Liver (tissue), 3 donors: ENCODE measurements at regions not wholly inside any gene's neighbourhood (a gene's known extent, or its start where the extent isn't known, plus 50 kb on each side); places are given as distances from the start of the nearest gene placed in this dataset.

Source experiments
- EGR1 ChIP-seq, 2 donors: IDR thresholded peaks; 2 replicates each; pipeline ENCODE4 v1.6.1; 2016 to 2018; ENCODE audit warnings: antibody characterized with exemption in 2 of 2, low read depth in 2 of 2
- YY1 ChIP-seq: IDR thresholded peaks from 2 replicates; pipeline ENCODE4 v1.6.1; 2016; ENCODE audit warnings: antibody characterized with exemption, mild to moderate bottlenecking
- TF ChIP-seq, protein P1 (sequence below): IDR thresholded peaks from 2 replicates; pipeline ENCODE4 v1.6.1; 2016; ENCODE audit warnings: antibody characterized with exemption
- TF ChIP-seq, protein P2 (sequence below): fragments of 150-350 bp; IDR thresholded peaks from 2 replicates; pipeline ENCODE4 v1.5.1; 2017; ENCODE audit warnings: improper control_type of control experiment, low read depth, low read length; ENCODE audit not compliant: missing input control
- TF ChIP-seq, protein P3 (sequence below): IDR thresholded peaks from 2 replicates; pipeline ENCODE4 v1.6.1; 2016; ENCODE audit warnings: antibody characterized with exemption, mild to moderate bottlenecking
- donor health status: healthy.
- donor health status: healthy.

DNA sequence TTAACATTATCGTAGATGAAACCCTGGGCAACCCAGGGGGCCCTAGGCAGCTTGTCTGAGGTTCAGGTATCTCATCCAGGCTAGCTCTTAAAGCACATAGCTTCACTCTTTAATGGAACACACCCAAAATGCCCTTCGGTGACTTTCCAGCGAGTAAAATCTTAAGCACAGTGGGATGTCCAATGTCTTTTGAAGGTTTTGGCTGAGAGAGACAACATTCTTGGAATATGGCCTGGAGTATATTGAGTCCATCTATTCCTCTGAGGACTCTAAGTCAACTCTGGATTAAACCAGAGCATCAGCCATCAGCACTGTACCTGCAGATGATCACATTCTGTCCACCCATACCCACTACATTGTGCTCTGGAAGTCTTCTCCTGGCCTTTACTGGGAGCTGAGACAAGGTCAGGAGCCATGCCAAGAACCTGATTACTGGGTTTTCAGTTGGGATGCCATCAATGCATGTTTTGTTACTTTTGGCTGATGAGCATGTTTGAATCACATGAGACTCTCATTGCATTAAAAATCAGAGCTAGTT, 63.4 kb upstream of the CDH11 start:
- TF ChIP-seq, protein P1, sequence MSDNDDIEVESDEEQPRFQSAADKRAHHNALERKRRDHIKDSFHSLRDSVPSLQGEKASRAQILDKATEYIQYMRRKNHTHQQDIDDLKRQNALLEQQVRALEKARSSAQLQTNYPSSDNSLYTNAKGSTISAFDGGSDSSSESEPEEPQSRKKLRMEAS = no peak
- TF ChIP-seq EGR1 (IDR thresholded peaks at IDR 0.05; ENCODE audit: low read depth in 2 of 2) (no peak), YY1 (no peak)
- TF ChIP-seq, protein P2, sequence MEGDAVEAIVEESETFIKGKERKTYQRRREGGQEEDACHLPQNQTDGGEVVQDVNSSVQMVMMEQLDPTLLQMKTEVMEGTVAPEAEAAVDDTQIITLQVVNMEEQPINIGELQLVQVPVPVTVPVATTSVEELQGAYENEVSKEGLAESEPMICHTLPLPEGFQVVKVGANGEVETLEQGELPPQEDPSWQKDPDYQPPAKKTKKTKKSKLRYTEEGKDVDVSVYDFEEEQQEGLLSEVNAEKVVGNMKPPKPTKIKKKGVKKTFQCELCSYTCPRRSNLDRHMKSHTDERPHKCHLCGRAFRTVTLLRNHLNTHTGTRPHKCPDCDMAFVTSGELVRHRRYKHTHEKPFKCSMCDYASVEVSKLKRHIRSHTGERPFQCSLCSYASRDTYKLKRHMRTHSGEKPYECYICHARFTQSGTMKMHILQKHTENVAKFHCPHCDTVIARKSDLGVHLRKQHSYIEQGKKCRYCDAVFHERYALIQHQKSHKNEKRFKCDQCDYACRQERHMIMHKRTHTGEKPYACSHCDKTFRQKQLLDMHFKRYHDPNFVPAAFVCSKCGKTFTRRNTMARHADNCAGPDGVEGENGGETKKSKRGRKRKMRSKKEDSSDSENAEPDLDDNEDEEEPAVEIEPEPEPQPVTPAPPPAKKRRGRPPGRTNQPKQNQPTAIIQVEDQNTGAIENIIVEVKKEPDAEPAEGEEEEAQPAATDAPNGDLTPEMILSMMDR = no peak
- TF ChIP-seq, protein P3, sequence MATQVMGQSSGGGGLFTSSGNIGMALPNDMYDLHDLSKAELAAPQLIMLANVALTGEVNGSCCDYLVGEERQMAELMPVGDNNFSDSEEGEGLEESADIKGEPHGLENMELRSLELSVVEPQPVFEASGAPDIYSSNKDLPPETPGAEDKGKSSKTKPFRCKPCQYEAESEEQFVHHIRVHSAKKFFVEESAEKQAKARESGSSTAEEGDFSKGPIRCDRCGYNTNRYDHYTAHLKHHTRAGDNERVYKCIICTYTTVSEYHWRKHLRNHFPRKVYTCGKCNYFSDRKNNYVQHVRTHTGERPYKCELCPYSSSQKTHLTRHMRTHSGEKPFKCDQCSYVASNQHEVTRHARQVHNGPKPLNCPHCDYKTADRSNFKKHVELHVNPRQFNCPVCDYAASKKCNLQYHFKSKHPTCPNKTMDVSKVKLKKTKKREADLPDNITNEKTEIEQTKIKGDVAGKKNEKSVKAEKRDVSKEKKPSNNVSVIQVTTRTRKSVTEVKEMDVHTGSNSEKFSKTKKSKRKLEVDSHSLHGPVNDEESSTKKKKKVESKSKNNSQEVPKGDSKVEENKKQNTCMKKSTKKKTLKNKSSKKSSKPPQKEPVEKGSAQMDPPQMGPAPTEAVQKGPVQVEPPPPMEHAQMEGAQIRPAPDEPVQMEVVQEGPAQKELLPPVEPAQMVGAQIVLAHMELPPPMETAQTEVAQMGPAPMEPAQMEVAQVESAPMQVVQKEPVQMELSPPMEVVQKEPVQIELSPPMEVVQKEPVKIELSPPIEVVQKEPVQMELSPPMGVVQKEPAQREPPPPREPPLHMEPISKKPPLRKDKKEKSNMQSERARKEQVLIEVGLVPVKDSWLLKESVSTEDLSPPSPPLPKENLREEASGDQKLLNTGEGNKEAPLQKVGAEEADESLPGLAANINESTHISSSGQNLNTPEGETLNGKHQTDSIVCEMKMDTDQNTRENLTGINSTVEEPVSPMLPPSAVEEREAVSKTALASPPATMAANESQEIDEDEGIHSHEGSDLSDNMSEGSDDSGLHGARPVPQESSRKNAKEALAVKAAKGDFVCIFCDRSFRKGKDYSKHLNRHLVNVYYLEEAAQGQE = no peak
